ENCODE measurements at regions not wholly inside any gene's neighbourhood (a gene's known extent, or its start where the extent isn't known, plus 50 kb on each side); places are given as distances from the start of the nearest gene placed in this dataset.

DNA sequence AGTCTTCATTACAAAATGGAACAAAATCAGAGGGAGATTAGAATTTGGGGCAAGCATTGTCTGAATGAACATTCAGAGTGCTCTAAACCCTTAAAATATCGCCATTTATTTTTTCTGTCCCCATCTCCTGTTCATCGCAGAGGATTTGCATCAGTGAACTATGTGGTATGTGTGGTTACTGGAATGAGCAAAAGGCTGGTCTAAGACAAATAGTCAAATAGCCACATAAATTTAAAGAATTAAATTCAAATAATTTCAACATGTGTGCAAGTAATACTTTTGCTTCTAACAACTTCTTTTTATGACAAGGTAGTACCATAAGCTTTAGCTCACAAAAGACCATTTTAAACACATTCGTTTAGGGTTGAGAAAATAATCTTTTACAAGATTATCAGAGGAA lies 82.6 kb upstream of the ST8SIA3 start:
- no peak overlapping the region for H4K8ac ChIP-seq (ENCODE audit: low read depth, low read length)

GRCh38 chr18:57270156-57270555 lies 82.2 kb upstream of the ST8SIA3 start:
- H3K36me3 ChIP-seq (ENCODE audit: control insufficient read depth, insufficient read depth, low read length): no peaks in the 10 kb centered on the region
- no peak overlapping the region for H2AK5ac ChIP-seq (ENCODE audit: low read length)
- no peak for DNase-seq
- no peak overlapping the region for H3K27ac ChIP-seq (ENCODE audit: low read depth, low read length)
- no peaks in the 10 kb centered on the region for H3K79me1 ChIP-seq (ENCODE audit: low read length)
- no peak overlapping the region for H3K4ac ChIP-seq (ENCODE audit: low read depth, low read length)
- H2BK15ac ChIP-seq (replicated peaks; ENCODE audit: low read depth): no peak overlapping the region
- no peak overlapping the region for H3K4me3 ChIP-seq (ENCODE audit: low read length)
- H3K27me3 ChIP-seq (ENCODE audit: insufficient read depth, low read length, poor library complexity): no peaks in the 10 kb centered on the region
- no peak overlapping the region for H3K56ac ChIP-seq (ENCODE audit: low read length)
- H3K79me2 ChIP-seq (ENCODE audit: control insufficient read depth, insufficient read depth, low read length): no peaks in the 10 kb centered on the region
- H3K4me2 ChIP-seq (ENCODE audit: low read length): no peak overlapping the region
- no peak overlapping the region for H3K9ac ChIP-seq (ENCODE audit: low read length)
- no peak overlapping the region for H2BK5ac ChIP-seq (ENCODE audit: low read length)
- H3K18ac ChIP-seq (ENCODE audit: low read length): no peak overlapping the region
- H3K23ac ChIP-seq (ENCODE audit: low read length): no peak overlapping the region
- no peaks in the 10 kb centered on the region for H3K4me1 ChIP-seq (ENCODE audit: control insufficient read depth, low read depth, low read length)
- no peak overlapping the region for H4K8ac ChIP-seq (ENCODE audit: low read depth, low read length)
- no peak overlapping the region for H2BK120ac ChIP-seq (ENCODE audit: low read depth, low read length)
- H4K5ac ChIP-seq (ENCODE audit: low read length): no peak overlapping the region
- WGBS (ENCODE audit: extremely low coverage, insufficient coverage, low lambda C conversion rate): no CpG with 5 or more reads among the region's 3 CpGs

More for the DNA sequence above, 82.6 kb upstream of the ST8SIA3 start:
- Histone ChIP-seq H2BK120ac (ENCODE audit: low read depth, low read length) (no peak overlapping the region), H4K5ac (ENCODE audit: low read length) (no peak overlapping the region), H3K4me3 (ENCODE audit: low read length) (no peak overlapping the region), H3K4me2 (ENCODE audit: low read length) (no peak overlapping the region), H3K56ac (ENCODE audit: low read length) (no peak overlapping the region), H3K79me1 (ENCODE audit: low read length) (no peaks in the 10 kb centered on the region), H3K79me2 (ENCODE audit: control insufficient read depth, insufficient read depth, low read length) (no peaks in the 10 kb centered on the region), H2BK15ac (replicated peaks; ENCODE audit: low read depth) (no peak overlapping the region), H3K9ac (ENCODE audit: low read length) (no peak overlapping the region), H3K4me1 (ENCODE audit: control insufficient read depth, low read depth, low read length) (no peaks in the 10 kb centered on the region), H3K4ac (ENCODE audit: low read depth, low read length) (no peak overlapping the region), H2BK5ac (ENCODE audit: low read length) (no peak overlapping the region), H2AK5ac (ENCODE audit: low read length) (no peak overlapping the region), H3K36me3 (ENCODE audit: control insufficient read depth, insufficient read depth, low read length) (no peaks in the 10 kb centered on the region), H3K23ac (ENCODE audit: low read length) (no peak overlapping the region), H3K27me3 (ENCODE audit: insufficient read depth, low read length, poor library complexity) (no peaks in the 10 kb centered on the region), H3K18ac (ENCODE audit: low read length) (no peak overlapping the region), H3K27ac (ENCODE audit: low read depth, low read length) (no peak overlapping the region)
- no CpG with 5 or more reads among the region's 3 CpGs for WGBS (ENCODE audit: extremely low coverage, insufficient coverage, low lambda C conversion rate)
- DNase-seq: no peak

- DNase-seq: no peak
- no peak overlapping the region for H4K5ac ChIP-seq (ENCODE audit: low read length)
- no peak overlapping the region for H2BK5ac ChIP-seq (ENCODE audit: low read length)
- H3K4me3 ChIP-seq (ENCODE audit: low read length): no peak overlapping the region
- H3K4me1 ChIP-seq (ENCODE audit: control insufficient read depth, low read depth, low read length): no peaks in the 10 kb centered on the region
- no peak overlapping the region for H3K18ac ChIP-seq (ENCODE audit: low read length)
- no peak overlapping the region for H3K27ac ChIP-seq (ENCODE audit: low read depth, low read length)
- no peak overlapping the region for H2BK120ac ChIP-seq (ENCODE audit: low read depth, low read length)
- H3K4ac ChIP-seq (ENCODE audit: low read depth, low read length): no peak overlapping the region
- H2AK5ac ChIP-seq (ENCODE audit: low read length): no peak overlapping the region
- H2BK15ac ChIP-seq (replicated peaks; ENCODE audit: low read depth): no peak overlapping the region
- H3K9ac ChIP-seq (ENCODE audit: low read length): no peak overlapping the region
- H3K79me2 ChIP-seq (ENCODE audit: control insufficient read depth, insufficient read depth, low read length): no peaks in the 10 kb centered on the region
- H3K56ac ChIP-seq (ENCODE audit: low read length): no peak overlapping the region
- H4K8ac ChIP-seq (ENCODE audit: low read depth, low read length): no peak overlapping the region
- no peaks in the 10 kb centered on the region for H3K79me1 ChIP-seq (ENCODE audit: low read length)
- no CpG with 5 or more reads among the region's 3 CpGs for WGBS (ENCODE audit: extremely low coverage, insufficient coverage, low lambda C conversion rate)
- H3K36me3 ChIP-seq (ENCODE audit: control insufficient read depth, insufficient read depth, low read length): no peaks in the 10 kb centered on the region
- H3K27me3 ChIP-seq (ENCODE audit: insufficient read depth, low read length, poor library complexity): no peaks in the 10 kb centered on the region
- H3K4me2 ChIP-seq (ENCODE audit: low read length): no peak overlapping the region
- no peak overlapping the region for H3K23ac ChIP-seq (ENCODE audit: low read length)
Measured at GRCh38 chr18:57273194-57273593, 79.2 kb upstream of the ST8SIA3 start.

DNA sequence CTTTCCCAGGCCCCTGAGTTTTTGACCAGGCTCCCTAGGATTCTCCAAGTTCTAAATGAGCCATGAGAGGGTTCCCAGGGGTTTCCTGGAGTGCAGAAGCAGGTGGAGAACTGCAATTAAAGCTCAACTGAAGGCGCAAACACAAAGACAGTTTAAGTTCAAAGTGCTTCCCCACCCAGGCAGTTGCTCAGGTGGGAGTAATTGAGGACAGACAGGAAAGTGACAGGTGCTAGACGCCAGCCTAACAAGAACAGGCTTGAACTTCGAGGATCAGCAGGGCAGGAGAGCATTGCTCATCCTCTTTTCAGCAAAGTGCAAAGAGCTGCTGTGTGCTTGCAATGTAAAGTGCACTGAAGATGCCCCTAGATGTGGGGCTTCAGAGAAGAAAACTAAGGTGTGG lies 77.2 kb upstream of the ST8SIA3 start:
- H2BK15ac ChIP-seq (replicated peaks; ENCODE audit: low read depth): no peak overlapping the region
- no peaks in the 10 kb centered on the region for H3K27me3 ChIP-seq (ENCODE audit: insufficient read depth, low read length, poor library complexity)
- H2BK5ac ChIP-seq (ENCODE audit: low read length): no peak overlapping the region
- H3K79me1 ChIP-seq (ENCODE audit: low read length): no peaks in the 10 kb centered on the region
- no peak overlapping the region for H3K9ac ChIP-seq (ENCODE audit: low read length)
- WGBS (ENCODE audit: extremely low coverage, insufficient coverage, low lambda C conversion rate): no CpG with 5 or more reads among the region's 3 CpGs
- no peak overlapping the region for H4K5ac ChIP-seq (ENCODE audit: low read length)
- no peak overlapping the region for H2AK5ac ChIP-seq (ENCODE audit: low read length)
- H2BK120ac ChIP-seq (ENCODE audit: low read depth, low read length): no peak overlapping the region
- DNase-seq: no peak
- H3K36me3 ChIP-seq (ENCODE audit: control insufficient read depth, insufficient read depth, low read length): no peaks in the 10 kb centered on the region
- H3K4me2 ChIP-seq (ENCODE audit: low read length): no peak overlapping the region
- H4K8ac ChIP-seq (ENCODE audit: low read depth, low read length): no peak overlapping the region
- H3K18ac ChIP-seq (ENCODE audit: low read length): no peak overlapping the region
- H3K4ac ChIP-seq (ENCODE audit: low read depth, low read length): no peak overlapping the region
- H3K4me1 ChIP-seq (ENCODE audit: control insufficient read depth, low read depth, low read length): no peaks in the 10 kb centered on the region
- H3K79me2 ChIP-seq (ENCODE audit: control insufficient read depth, insufficient read depth, low read length): no peaks in the 10 kb centered on the region
- H3K4me3 ChIP-seq (ENCODE audit: low read length): no peak overlapping the region
- H3K56ac ChIP-seq (ENCODE audit: low read length): no peak overlapping the region
- no peak overlapping the region for H3K23ac ChIP-seq (ENCODE audit: low read length)
- no peak overlapping the region for H3K27ac ChIP-seq (ENCODE audit: low read depth, low read length)

DNA sequence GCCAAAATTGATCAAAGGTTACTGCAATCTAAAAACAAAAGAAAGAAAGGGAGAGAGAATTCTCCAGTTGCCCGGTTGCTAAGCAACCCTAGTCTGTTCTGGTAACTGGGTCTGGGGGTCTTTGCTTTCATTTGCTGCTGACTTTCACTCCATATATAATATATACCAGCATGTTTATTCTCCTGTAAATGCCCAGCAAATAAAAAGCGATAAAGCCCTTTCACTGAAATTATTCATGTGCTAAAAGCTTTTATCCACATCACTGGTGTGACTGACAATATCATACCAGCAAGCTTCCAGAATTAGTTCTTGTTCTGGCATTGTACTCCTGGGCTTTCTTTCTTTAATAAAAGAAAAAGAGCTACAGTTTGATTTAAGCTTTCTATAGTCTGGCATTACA lies 75.5 kb upstream of the ST8SIA3 start:
- DNase-seq: no peak
- Histone ChIP-seq H3K4me3 (ENCODE audit: low read length) (no peak overlapping the region), H2BK15ac (replicated peaks; ENCODE audit: low read depth) (no peak overlapping the region), H3K9ac (ENCODE audit: low read length) (no peak overlapping the region), H3K79me2 (ENCODE audit: control insufficient read depth, insufficient read depth, low read length) (no peaks in the 10 kb centered on the region), H3K79me1 (ENCODE audit: low read length) (no peaks in the 10 kb centered on the region), H2BK5ac (ENCODE audit: low read length) (no peak overlapping the region), H3K23ac (ENCODE audit: low read length) (no peak overlapping the region), H2AK5ac (ENCODE audit: low read length) (no peak overlapping the region), H3K27ac (ENCODE audit: low read depth, low read length) (no peak overlapping the region), H3K56ac (ENCODE audit: low read length) (no peak overlapping the region), H4K8ac (ENCODE audit: low read depth, low read length) (no peak overlapping the region), H3K27me3 (ENCODE audit: insufficient read depth, low read length, poor library complexity) (no peaks in the 10 kb centered on the region), H3K18ac (ENCODE audit: low read length) (no peak overlapping the region), H3K4ac (ENCODE audit: low read depth, low read length) (no peak overlapping the region), H3K4me2 (ENCODE audit: low read length) (no peak overlapping the region), H4K5ac (ENCODE audit: low read length) (no peak overlapping the region), H3K36me3 (ENCODE audit: control insufficient read depth, insufficient read depth, low read length) (no peaks in the 10 kb centered on the region), H3K4me1 (ENCODE audit: control insufficient read depth, low read depth, low read length) (no peaks in the 10 kb centered on the region), H2BK120ac (ENCODE audit: low read depth, low read length) (no peak overlapping the region)
- WGBS (ENCODE audit: extremely low coverage, insufficient coverage, low lambda C conversion rate): no CpG with 5 or more reads among the region's 2 CpGs

DNA sequence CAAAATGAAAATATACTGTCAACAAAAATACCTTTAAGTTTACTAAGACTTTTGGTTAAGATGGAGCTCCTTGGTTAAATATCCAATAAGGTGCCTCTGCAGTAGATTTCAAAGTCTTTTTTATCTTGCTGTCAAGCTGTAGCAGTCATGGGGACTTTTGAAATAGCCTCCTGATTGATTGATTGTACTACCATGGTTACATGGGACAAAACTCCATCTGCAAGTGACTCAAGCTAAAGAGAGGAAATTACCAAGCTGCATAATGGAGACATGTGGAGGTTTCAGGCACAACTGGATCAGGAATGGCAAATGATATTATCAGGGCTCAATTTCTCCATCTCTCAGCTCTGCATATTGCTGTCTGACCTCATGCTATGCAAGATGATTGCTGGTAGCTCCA lies 73.4 kb upstream of the ST8SIA3 start:
- Histone ChIP-seq H3K4ac (ENCODE audit: low read depth, low read length) (no peak overlapping the region), H4K8ac (ENCODE audit: low read depth, low read length) (no peak overlapping the region), H3K56ac (ENCODE audit: low read length) (no peak overlapping the region), H2AK5ac (ENCODE audit: low read length) (no peak overlapping the region), H3K9ac (ENCODE audit: low read length) (no peak overlapping the region), H3K18ac (ENCODE audit: low read length) (no peak overlapping the region), H3K79me2 (ENCODE audit: control insufficient read depth, insufficient read depth, low read length) (no peaks in the 10 kb centered on the region), H2BK15ac (replicated peaks; ENCODE audit: low read depth) (no peak overlapping the region), H3K27me3 (ENCODE audit: insufficient read depth, low read length, poor library complexity) (no peaks in the 10 kb centered on the region), H3K79me1 (ENCODE audit: low read length) (no peaks in the 10 kb centered on the region), H2BK120ac (ENCODE audit: low read depth, low read length) (no peak overlapping the region), H3K36me3 (ENCODE audit: control insufficient read depth, insufficient read depth, low read length) (no peaks in the 10 kb centered on the region), H3K4me2 (ENCODE audit: low read length) (no peak overlapping the region), H3K4me3 (ENCODE audit: low read length) (no peak overlapping the region), H3K27ac (ENCODE audit: low read depth, low read length) (no peak overlapping the region), H2BK5ac (ENCODE audit: low read length) (no peak overlapping the region), H4K5ac (ENCODE audit: low read length) (no peak overlapping the region), H3K4me1 (ENCODE audit: control insufficient read depth, low read depth, low read length) (no peaks in the 10 kb centered on the region), H3K23ac (ENCODE audit: low read length) (no peak overlapping the region)
- no peak for DNase-seq
